ENCODE measurements at regions not wholly inside any gene's neighbourhood (a gene's known extent, or its start where the extent isn't known, plus 50 kb on each side); places are given as distances from the start of the nearest gene placed in this dataset.

DNA sequence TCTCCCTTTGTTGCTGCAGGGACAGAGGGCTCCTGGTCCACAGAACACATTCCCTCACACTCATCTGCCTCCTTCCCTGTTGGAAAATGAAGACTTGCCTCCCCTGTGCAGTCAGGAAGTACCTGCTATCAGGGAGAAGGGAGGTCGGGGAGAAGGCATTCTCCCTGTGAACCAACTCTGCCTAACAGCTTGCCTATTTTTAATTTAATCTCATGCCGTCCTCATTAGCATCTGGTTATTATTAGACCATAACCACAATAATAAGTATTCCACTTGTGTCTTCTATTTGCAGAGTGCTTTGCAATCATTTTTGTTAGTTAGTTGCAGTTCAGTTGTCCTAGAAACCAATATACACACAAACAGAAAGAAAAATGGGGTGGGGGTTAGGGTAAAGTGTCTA is 232.6 kb upstream of the SKOR2 start:
- TF ChIP-seq POLR2AphosphoS5 (IDR thresholded peaks at IDR 0.05; ENCODE audit: borderline replicate concordance, low read depth, low read length): no peak
- TF ChIP-seq EZH2 (IDR thresholded peaks at IDR 0.05): no peak
